A549 (cell line): ENCODE measurements at regions not wholly inside any gene's neighbourhood (a gene's known extent, or its start where the extent isn't known, plus 50 kb on each side); places are given as distances from the start of the nearest gene placed in this dataset.

Experiments used
- ATAC-seq, 2 experiments: fragments of 200-7000 bp in 1 of 2; fragments of >200 bp in 1 of 2; cut with Nextera tagmentation in 1 of 2; cut with Tn5 transposase in 1 of 2; 3 replicates each; pipeline versions ENCODE4 v1.8.0 to v1.9.1; 2018 to 2020; ENCODE audit warnings: mild to moderate bottlenecking in 1 of 2, moderate library complexity in 1 of 2
- CTCF ChIA-PET: fragments of 300-600 bp; sonication (Branson Sonifier 250); formaldehyde crosslinking; extraction: SDS; loops from one replicate; lab custom pipeline; 2021; ENCODE audit warnings: antibody characterized with exemption, inconsistent platforms; lab: Yijun Ruan, JAX
- POLR2A ChIA-PET: fragments of 350-600 bp; formaldehyde crosslinking; extraction: SDS; loops from one replicate; lab custom pipeline; 2021; ENCODE audit warnings: antibody characterized with exemption, inconsistent platforms; lab: Yijun Ruan, JAX
- DNase-seq, 2 experiments: peaks; one replicate each; pipeline versions ENCODE4 v3.0.0 to v3.0.0-alpha.2; 2011 to 2016; ENCODE audit warnings: low read depth in 1 of 2, low spot score in 1 of 2
- FAIRE-seq: peaks from 2 replicates; lab custom pipeline; 2011; peaks lifted over from hg19 to GRCh38; lab: Jason Lieb, UNC
- H3K27ac ChIP-seq, 2 experiments: fragments of >200 bp; sonication (Bioruptor Twin); formaldehyde crosslinking; 3 replicates each; pipeline ENCODE4 v1.5.1; 2016 to 2017
- H3K4me1 ChIP-seq: fragments of >200 bp; sonication (Bioruptor Twin); formaldehyde crosslinking; 3 replicates; pipeline ENCODE4 v1.6.1; 2016
- H3K4me2 ChIP-seq: fragments of >200 bp; sonication (Bioruptor Twin); formaldehyde crosslinking; 3 replicates; pipeline ENCODE4 v1.6.1; 2016
- H3K4me3 ChIP-seq: fragments of >200 bp; sonication (Bioruptor Twin); formaldehyde crosslinking; 3 replicates; pipeline ENCODE4 v1.5.1; 2016
- H3K9me3 ChIP-seq: fragments of >200 bp; sonication (Bioruptor Twin); formaldehyde crosslinking; 3 replicates; pipeline ENCODE4 v1.6.1; 2016
- ATOH8 ChIP-seq: fragments of 250-450 bp; sonication (Bioruptor Pico); IDR thresholded peaks from 2 replicates; pipeline ENCODE4 v1.5.0; 2020; ENCODE audit warnings: low read depth, mild to moderate bottlenecking, moderate library complexity
- BHLHE40 ChIP-seq: IDR thresholded peaks from 2 replicates; pipeline ENCODE4 v1.6.1; 2012; ENCODE audit warnings: low read depth, low read length, inconsistent platforms
- CHD4 ChIP-seq: fragments of 200-600 bp; sonication (generic); IDR thresholded peaks from 2 replicates; pipeline ENCODE4 v1.6.1; 2016; ENCODE audit warnings: antibody characterized with exemption, mild to moderate bottlenecking, borderline replicate concordance
- E2F6 ChIP-seq: IDR thresholded peaks from 2 replicates; pipeline ENCODE4 v1.6.1; 2012; ENCODE audit warnings: low read depth, borderline replicate concordance
- EHF ChIP-seq: fragments of 250-450 bp; sonication (Bioruptor Pico); IDR thresholded peaks from 2 replicates; pipeline ENCODE4 v1.5.0; 2020; ENCODE audit warnings: mild to moderate bottlenecking
- EHMT2 ChIP-seq: fragments of 200-600 bp; sonication (generic); IDR thresholded peaks from 2 replicates; pipeline ENCODE4 v1.6.1; 2016; ENCODE audit warnings: antibody characterized with exemption, low read depth, mild to moderate bottlenecking, moderate library complexity
- ELK1 ChIP-seq: fragments of 150-350 bp; IDR thresholded peaks from 2 replicates; pipeline ENCODE4 v1.6.1; 2014; ENCODE audit warnings: low read depth, mild to moderate bottlenecking, low read length
- HEYL ChIP-seq: fragments of 250-450 bp; sonication (Bioruptor Pico); IDR thresholded peaks from 2 replicates; pipeline ENCODE4 v1.8.0; 2021; ENCODE audit warnings: mild to moderate bottlenecking, moderate library complexity
- HMGXB4 ChIP-seq: fragments of 250-450 bp; sonication (Bioruptor Pico); IDR thresholded peaks from 2 replicates; pipeline ENCODE4 v1.5.0; 2021; ENCODE audit warnings: mild to moderate bottlenecking, moderate library complexity, borderline replicate concordance
- JUN ChIP-seq, 2 experiments: fragments of >200 bp; sonication (Bioruptor Twin); formaldehyde crosslinking; IDR thresholded peaks; 2 replicates in 1 of 2; 3 replicates in 1 of 2; pipeline ENCODE4 v1.6.1; 2016 to 2017
- KDM1A ChIP-seq: fragments of 200-600 bp; sonication (generic); IDR thresholded peaks from 2 replicates; pipeline ENCODE4 v1.6.1; 2016; ENCODE audit warnings: low read depth, mild to moderate bottlenecking
- MAX ChIP-seq: IDR thresholded peaks from 2 replicates; pipeline ENCODE4 v1.6.1; 2012
- MYC ChIP-seq: IDR thresholded peaks from 2 replicates; pipeline ENCODE4 v1.6.1; 2012; ENCODE audit warnings: mild to moderate bottlenecking, inconsistent platforms, low read length, improper control_type of control experiment, borderline replicate concordance
- NPAS2 ChIP-seq: fragments of 250-450 bp; sonication (Bioruptor Pico); IDR thresholded peaks from 2 replicates; pipeline ENCODE4 v1.8.0; 2022; ENCODE audit warnings: mild to moderate bottlenecking, moderate library complexity, borderline replicate concordance
- NR3C1 ChIP-seq: fragments of >200 bp; sonication (Bioruptor Twin); formaldehyde crosslinking; IDR thresholded peaks from 3 replicates; pipeline ENCODE4 v1.6.1; 2017
- RCOR1 ChIP-seq: fragments of 150-350 bp; IDR thresholded peaks from 2 replicates; pipeline ENCODE4 v1.6.1; 2014; ENCODE audit warnings: antibody characterized with exemption, low read length, low read depth
- REST ChIP-seq: fragments of 200-600 bp; sonication (generic); IDR thresholded peaks from 2 replicates; pipeline ENCODE4 v1.6.1; 2016; ENCODE audit warnings: antibody characterized with exemption, mild to moderate bottlenecking, moderate library complexity
- RFX5 ChIP-seq: fragments of 450-650 bp; IDR thresholded peaks from 2 replicates; pipeline ENCODE4 v1.7.1; 2014; ENCODE audit warnings: antibody characterized with exemption, mild to moderate bottlenecking, moderate library complexity
- RNF2 ChIP-seq: fragments of 200-600 bp; sonication (generic); IDR thresholded peaks from 2 replicates; pipeline ENCODE4 v1.6.1; 2016; ENCODE audit warnings: low read depth, mild to moderate bottlenecking, antibody characterized with exemption, moderate library complexity, borderline replicate concordance
- SREBF2 ChIP-seq: fragments of 450-650 bp; IDR thresholded peaks from 2 replicates; pipeline ENCODE4 v1.6.1; 2014; ENCODE audit warnings: mild to moderate bottlenecking, moderate library complexity
- TP53 ChIP-seq: fragments of 250-450 bp; sonication (Bioruptor Pico); IDR thresholded peaks from 2 replicates; pipeline ENCODE4 v1.5.0; 2021; ENCODE audit warnings: mild to moderate bottlenecking, moderate library complexity
- ZNF302 ChIP-seq: fragments of 250-450 bp; sonication (Bioruptor Pico); IDR thresholded peaks from 2 replicates; pipeline ENCODE4 v1.9.0; 2021; ENCODE audit warnings: inconsistent platforms, mild to moderate bottlenecking, moderate library complexity
- ZSCAN20 ChIP-seq: fragments of 250-450 bp; sonication (Bioruptor Pico); IDR thresholded peaks from 2 replicates; pipeline ENCODE4 v1.8.0; 2022; ENCODE audit warnings: mild to moderate bottlenecking, moderate library complexity
- WGBS: methylation state at CpG from one replicate; pipeline ENCODE4 v1.1.6; 2017; ENCODE audit errors: missing lambda C conversion rate; 5-methylcytosine and 5-hydroxymethylcytosine counted together

- Histone ChIP-seq H3K4me2 (no peak overlapping the region), H3K9me3 (peaks cover 6% of the 10 kb centered on the region; the same call in 1 of the 3 replicates), H3K27ac (no peak overlapping the region), H3K4me1 (no peaks in the 10 kb centered on the region), H3K4me3 (no peak overlapping the region)
- CTCF ChIA-PET, result interaction anchor here (4.1 kb wide), 1 partner anchor 492 kb away, joined by 16 read pairs; no protein-coding TSS in a partner anchor
- no peak for FAIRE-seq
- ATAC-seq, result no peak
- DNase-seq, result no peak
- POLR2A ChIA-PET, result no interaction called here
- no peak for TF ChIP-seq BHLHE40
- TF ChIP-seq E2F6, result no peak
- TF ChIP-seq KDM1A, result no peak
- no peak for TF ChIP-seq ZNF302
- TF ChIP-seq MYC, result no peak
- TF ChIP-seq TP53, result no peak
- TF ChIP-seq ZSCAN20, result no peak
- no peak for TF ChIP-seq REST
- no peak for TF ChIP-seq HMGXB4 (CRISPR knock-in tag)
- no peak for TF ChIP-seq ATOH8 (CRISPR knock-in tag)
- TF ChIP-seq NPAS2 (CRISPR knock-in tag), result no peak
- TF ChIP-seq, all 56 proteins: peak for 0
These were observed 136.3 kb upstream of the BACH2 start for GRCh38 chr6:90432937-90433336.

GRCh38 chr6:90432041-90432775 is 135.6 kb upstream of the BACH2 start:
- no peak overlapping the region for H3K4me3 ChIP-seq
- TF ChIP-seq MAX (no peak), RNF2 (no peak), HEYL (no peak), JUN (IDR thresholded peaks at IDR 0.05) (no peak), EHMT2 (no peak), CHD4 (no peak), ELK1 (no peak), EHF (CRISPR knock-in tag) (no peak), NR3C1 (no peak), REST (no peak), RFX5 (no peak), RCOR1 (no peak), SREBF2 (no peak)
- peaks cover 6% of the 10 kb centered on the region; the same call in 1 of the 3 replicates for H3K9me3 ChIP-seq
- no peak for ATAC-seq
- H3K27ac ChIP-seq, result no peak overlapping the region
- FAIRE-seq, result no peak
- H3K4me2 ChIP-seq, result no peak overlapping the region
- no peak for DNase-seq
- CTCF ChIA-PET, result interaction anchor here (0.9 to 4.1 kb wide), 2 partner anchors 491 kb away, joined by 3 to 16 read pairs; no protein-coding TSS in a partner anchor
- POLR2A ChIA-PET, result no interaction called here
- H3K4me1 ChIP-seq, result no peaks in the 10 kb centered on the region
- WGBS, result 4% methylated on average over 3 of the region's 3 CpGs
